Neural cell (in vitro differentiated cells): ENCODE measurements at regions not wholly inside any gene's neighbourhood (a gene's known extent, or its start where the extent isn't known, plus 50 kb on each side); places are given as distances from the start of the nearest gene placed in this dataset.

Experiments
- EZH2 ChIP-seq: fragments of 200-600, 300-800 bp; shearing (Covaris generic), sonication (generic); IDR thresholded peaks from 2 replicates; pipeline ENCODE4 v1.6.1; 2014; ENCODE audit warnings: antibody characterized with exemption, low read length, borderline replicate concordance, mild to moderate bottlenecking; ENCODE audit not compliant: insufficient read depth, poor library complexity, severe bottlenecking
- POLR2AphosphoS5 ChIP-seq: IDR thresholded peaks from 2 replicates; pipeline ENCODE4 v1.6.1; 2012

GRCh38 chr5:110088676-110089436, 399.1 kb downstream of the MAN2A1 start:
- TF ChIP-seq POLR2AphosphoS5 (no peak), EZH2 (no peak)
